Breast epithelium (tissue), 3 donors: ENCODE measurements at regions not wholly inside any gene's neighbourhood (a gene's known extent, or its start where the extent isn't known, plus 50 kb on each side); places are given as distances from the start of the nearest gene placed in this dataset.

Source experiments
- POLR2A ChIP-seq: fragments of 450-650 bp; IDR thresholded peaks from one replicate; pipeline ENCODE4 v1.6.1; 2016; ENCODE audit warnings: antibody characterized with exemption, mild to moderate bottlenecking, moderate library complexity
- POLR2AphosphoS5 ChIP-seq, 3 donors: sonication (generic); formaldehyde crosslinking; IDR thresholded peaks; one replicate each; pipeline ENCODE4 v1.6.1; 2017; ENCODE audit warnings: antibody characterized with exemption in 3 of 3
- TF ChIP-seq, protein P1 (sequence below), 3 donors: fragments of 450-650 bp; IDR thresholded peaks; one replicate each; pipeline ENCODE4 v1.5.1; 2016 to 2017; ENCODE audit warnings: antibody characterized with exemption in 3 of 3, mild to moderate bottlenecking in 3 of 3, moderate library complexity in 3 of 3

DNA sequence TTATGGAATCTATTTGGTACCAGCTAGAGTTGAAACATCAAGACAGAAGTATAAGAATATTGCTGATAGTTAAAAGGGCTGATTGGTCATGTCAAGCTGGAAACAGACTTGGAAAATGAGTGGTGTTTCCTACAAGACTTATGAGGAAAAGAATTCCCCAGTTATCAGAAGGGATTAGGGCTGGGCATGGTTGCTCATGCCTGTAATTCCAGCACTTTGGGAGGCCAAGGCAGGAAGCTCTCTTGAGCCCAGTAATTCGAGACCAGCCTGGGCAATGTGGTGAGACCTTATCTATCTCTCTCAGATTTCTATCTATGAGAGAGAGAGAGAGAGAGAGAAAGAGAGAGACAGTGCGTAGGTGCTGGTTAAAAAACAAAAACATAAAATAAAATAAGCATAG lies 139.5 kb upstream of the PMFBP1 start:
- TF ChIP-seq, protein P1, sequence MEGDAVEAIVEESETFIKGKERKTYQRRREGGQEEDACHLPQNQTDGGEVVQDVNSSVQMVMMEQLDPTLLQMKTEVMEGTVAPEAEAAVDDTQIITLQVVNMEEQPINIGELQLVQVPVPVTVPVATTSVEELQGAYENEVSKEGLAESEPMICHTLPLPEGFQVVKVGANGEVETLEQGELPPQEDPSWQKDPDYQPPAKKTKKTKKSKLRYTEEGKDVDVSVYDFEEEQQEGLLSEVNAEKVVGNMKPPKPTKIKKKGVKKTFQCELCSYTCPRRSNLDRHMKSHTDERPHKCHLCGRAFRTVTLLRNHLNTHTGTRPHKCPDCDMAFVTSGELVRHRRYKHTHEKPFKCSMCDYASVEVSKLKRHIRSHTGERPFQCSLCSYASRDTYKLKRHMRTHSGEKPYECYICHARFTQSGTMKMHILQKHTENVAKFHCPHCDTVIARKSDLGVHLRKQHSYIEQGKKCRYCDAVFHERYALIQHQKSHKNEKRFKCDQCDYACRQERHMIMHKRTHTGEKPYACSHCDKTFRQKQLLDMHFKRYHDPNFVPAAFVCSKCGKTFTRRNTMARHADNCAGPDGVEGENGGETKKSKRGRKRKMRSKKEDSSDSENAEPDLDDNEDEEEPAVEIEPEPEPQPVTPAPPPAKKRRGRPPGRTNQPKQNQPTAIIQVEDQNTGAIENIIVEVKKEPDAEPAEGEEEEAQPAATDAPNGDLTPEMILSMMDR (IDR thresholded peaks at IDR 0.05), result no peak
- TF ChIP-seq POLR2A (no peak), POLR2AphosphoS5 (IDR thresholded peaks at IDR 0.05) (no peak)
